GM12878 (cell line): ENCODE measurements at regions not wholly inside any gene's neighbourhood (a gene's known extent, or its start where the extent isn't known, plus 50 kb on each side); places are given as distances from the start of the nearest gene placed in this dataset.

Source experiments
- ELK1 ChIP-seq: IDR thresholded peaks from 2 replicates; pipeline ENCODE4 v1.6.1; 2012; ENCODE audit warnings: low read depth, low read length, improper control_type of control experiment
- MLLT1 ChIP-seq: fragments of 450-650 bp; IDR thresholded peaks from 2 replicates; pipeline ENCODE4 v1.6.1; 2016; ENCODE audit warnings: mild to moderate bottlenecking
- POLR2A ChIP-seq: IDR thresholded peaks from 2 replicates; pipeline ENCODE4 v1.6.1; 2011; ENCODE audit warnings: low read depth, mild to moderate bottlenecking, low read length
- SREBF2 ChIP-seq: IDR thresholded peaks from 2 replicates; pipeline ENCODE4 v1.6.1; 2012; ENCODE audit warnings: mild to moderate bottlenecking, low read length
- SUPT20H ChIP-seq: IDR thresholded peaks from 2 replicates; pipeline ENCODE4 v1.6.1; 2011; ENCODE audit warnings: low read depth, mild to moderate bottlenecking, low read length, moderate library complexity, borderline replicate concordance; ENCODE audit not compliant: control insufficient read depth
- TAF1 ChIP-seq: IDR thresholded peaks from 2 replicates; pipeline ENCODE4 v1.6.1; 2011; ENCODE audit warnings: mild to moderate bottlenecking, low read depth, low read length, borderline replicate concordance
- ZBTB4 ChIP-seq: fragments of 450-650 bp; formaldehyde crosslinking; IDR thresholded peaks from 2 replicates; pipeline ENCODE4 v1.4.0; 2022; ENCODE audit warnings: mild to moderate bottlenecking, moderate library complexity

GRCh38 chr11:23688835-23689234 is 808.0 kb upstream of the LUZP2 start (continued):
- no peak for TF ChIP-seq MLLT1
- TF ChIP-seq TAF1: no peak
- no peak for TF ChIP-seq POLR2A
- TF ChIP-seq SUPT20H: no peak
- TF ChIP-seq SREBF2: no peak
- TF ChIP-seq ZBTB4 (CRISPR knock-in tag): no peak
- no peak for TF ChIP-seq ELK1
